Lower leg skin (tissue), 4 donors: ENCODE measurements at regions not wholly inside any gene's neighbourhood (a gene's known extent, or its start where the extent isn't known, plus 50 kb on each side); places are given as distances from the start of the nearest gene placed in this dataset.
"Not testable (repeated sequence)": the region's sequence is repeated elsewhere in the genome, so short reads cannot be mapped to it uniquely, and the experiment has no call there.

Experiments
- DNase-seq, 2 donors: peaks; one replicate each; pipeline ENCODE4 v3.0.0-alpha.2; 2019; ENCODE audit warnings: low spot score in 2 of 2
- H3K4me3 ChIP-seq: fragments of 200-600 bp; sonication (generic); 2 replicates; pipeline ENCODE4 v1.5.1; 2017; ENCODE audit warnings: mild to moderate bottlenecking, low read depth; ENCODE audit not compliant: poor library complexity, severe bottlenecking
- POLR2A ChIP-seq, 2 donors: fragments of 450-650 bp; IDR thresholded peaks; one replicate each; pipeline ENCODE4 v1.6.1; 2016 to 2017; ENCODE audit warnings: antibody characterized with exemption in 2 of 2, mild to moderate bottlenecking in 1 of 2, moderate library complexity in 1 of 2
- WGBS, 2 donors: methylation state at CpG; one replicate each; pipeline ENCODE4 v1.1.5; 2018; 5-methylcytosine and 5-hydroxymethylcytosine counted together
- intact Hi-C: fragments of 100-400 bp; cut with DNase I; formaldehyde crosslinking; loops from one replicate; pipeline ENCODE4 v1.15.0; 2023; ENCODE audit warnings: low total_unique reads
- microRNA counts, 2 donors: library from miRNA; unstranded; fragments of <30 nt; microRNA quantifications; one replicate each; lab custom pipeline; 2016
- microRNA-seq, 2 donors: library from miRNA; unstranded; fragments of <30 nt; microRNA quantifications; one replicate each; pipeline ENCODE4, GENCODE V29; 2016; ENCODE audit warnings: borderline replicate concordance in 2 of 2, borderline number of aligned reads in 1 of 2
- TF ChIP-seq, protein P1 (sequence below), 3 donors: fragments of 450-650 bp; IDR thresholded peaks; one replicate each; pipeline ENCODE4 v1.5.1; 2016; ENCODE audit warnings: antibody characterized with exemption in 3 of 3, mild to moderate bottlenecking in 3 of 3, moderate library complexity in 2 of 3

- peak in 1 of 2 donors; percentile 86 for DNase-seq
- no peak overlapping the region for H3K4me3 ChIP-seq
- intact Hi-C loops = no loop called here
- TF ChIP-seq POLR2A (IDR thresholded peaks at IDR 0.05) = no peak
- TF ChIP-seq, protein P1, sequence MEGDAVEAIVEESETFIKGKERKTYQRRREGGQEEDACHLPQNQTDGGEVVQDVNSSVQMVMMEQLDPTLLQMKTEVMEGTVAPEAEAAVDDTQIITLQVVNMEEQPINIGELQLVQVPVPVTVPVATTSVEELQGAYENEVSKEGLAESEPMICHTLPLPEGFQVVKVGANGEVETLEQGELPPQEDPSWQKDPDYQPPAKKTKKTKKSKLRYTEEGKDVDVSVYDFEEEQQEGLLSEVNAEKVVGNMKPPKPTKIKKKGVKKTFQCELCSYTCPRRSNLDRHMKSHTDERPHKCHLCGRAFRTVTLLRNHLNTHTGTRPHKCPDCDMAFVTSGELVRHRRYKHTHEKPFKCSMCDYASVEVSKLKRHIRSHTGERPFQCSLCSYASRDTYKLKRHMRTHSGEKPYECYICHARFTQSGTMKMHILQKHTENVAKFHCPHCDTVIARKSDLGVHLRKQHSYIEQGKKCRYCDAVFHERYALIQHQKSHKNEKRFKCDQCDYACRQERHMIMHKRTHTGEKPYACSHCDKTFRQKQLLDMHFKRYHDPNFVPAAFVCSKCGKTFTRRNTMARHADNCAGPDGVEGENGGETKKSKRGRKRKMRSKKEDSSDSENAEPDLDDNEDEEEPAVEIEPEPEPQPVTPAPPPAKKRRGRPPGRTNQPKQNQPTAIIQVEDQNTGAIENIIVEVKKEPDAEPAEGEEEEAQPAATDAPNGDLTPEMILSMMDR (IDR thresholded peaks at IDR 0.05) = no peak
- 94 to 96% methylated on average over 40 of the region's 40 CpGs for WGBS, 2 donors
These were observed 244.2 kb downstream of the FOXD4L6 start for GRCh38 chr9:40884072-40884901.

DNA sequence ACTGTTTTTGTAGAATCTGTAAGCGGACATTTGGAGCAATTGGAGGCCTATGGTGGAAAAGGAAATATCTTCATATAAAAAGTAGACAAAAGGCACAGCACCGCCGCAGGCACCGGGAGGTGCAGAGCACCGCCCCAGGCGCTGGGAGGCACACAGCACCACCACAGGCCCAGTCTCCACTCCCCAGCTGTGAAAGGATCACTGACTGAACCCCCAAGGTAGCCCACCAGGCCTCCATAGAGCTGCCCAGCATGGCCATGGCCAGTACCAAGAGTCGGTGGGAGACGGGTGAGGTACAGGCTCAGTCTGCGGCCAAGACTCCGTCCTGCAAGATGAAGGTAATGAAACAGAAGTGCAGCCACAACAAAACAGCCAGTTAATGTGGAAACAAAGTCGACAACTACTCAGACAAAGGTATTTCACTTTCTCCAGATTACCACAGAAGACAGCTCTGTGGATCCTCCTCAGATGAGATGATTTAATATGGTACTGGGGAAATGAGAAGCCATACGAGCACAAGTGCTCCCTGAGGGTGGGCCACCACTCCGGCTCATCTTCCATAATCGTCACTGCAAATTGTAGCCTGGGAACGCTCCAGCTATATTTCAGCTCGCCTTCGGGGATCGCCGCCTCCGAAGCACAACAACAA is 244.9 kb downstream of the FOXD4L6 start:
- H3K4me3 ChIP-seq, intact Hi-C loops: not testable (repeated sequence)
- WGBS, 2 donors = 92 to 94% methylated on average over 20 of the region's 20 CpGs
- DNase-seq = peak in 1 of 2 donors; percentile 78

DNA sequence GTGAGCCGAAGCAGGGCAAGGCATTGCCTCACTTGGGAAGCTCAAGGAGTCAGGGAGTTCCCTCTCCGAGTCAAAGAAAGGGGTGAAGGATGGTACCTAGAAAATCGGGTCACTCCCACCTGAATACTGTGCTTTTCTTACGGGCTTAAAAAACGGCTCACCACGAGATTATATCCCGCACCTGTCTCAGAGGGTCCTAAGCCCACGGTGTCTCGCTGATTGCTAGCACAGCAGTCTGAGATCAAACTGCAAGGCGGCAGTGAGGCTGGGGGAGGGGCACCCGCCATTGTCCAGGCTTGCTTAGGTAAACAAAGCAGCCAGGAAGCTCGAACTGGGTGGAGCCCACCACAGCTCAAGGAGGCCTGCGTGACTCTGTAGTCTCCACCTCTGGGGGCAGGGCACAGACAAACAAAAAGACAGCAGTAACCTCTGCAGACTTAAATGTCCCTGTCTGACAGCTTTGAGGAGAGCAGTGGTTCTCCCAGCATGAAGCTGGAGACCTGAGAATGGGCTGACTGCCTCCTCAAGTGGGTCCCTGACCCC is 254.7 kb downstream of the FOXD4L6 start:
- H3K4me3 ChIP-seq, DNase-seq, intact Hi-C loops: not testable (repeated sequence)
- 87 to 89% methylated on average over 13 of the region's 13 CpGs for WGBS, 2 donors

GRCh38 chr9:40868437-40868836 is 260.0 kb downstream of the FOXD4L6 start:
- intact Hi-C loops, DNase-seq, H3K4me3 ChIP-seq: not testable (repeated sequence)
- 84 to 91% methylated on average over 4 of the region's 4 CpGs for WGBS, 2 donors

MicroRNAs encoded in the stretch of these regions (microRNA counts, 767-probe panel; counts per million panel counts)
- microRNA hsa-miR-1299 (lab: Ali Mortazavi, UCI) = 0 to 358 counts per million in 2 donors

Small RNA genes in the stretch of these regions (microRNA-seq; reads per million reads assigned to microRNA genes)
- 0 reads per million in 2 donors for gene MIR1299
